SK-N-SH (cell line): ENCODE measurements at regions not wholly inside any gene's neighbourhood (a gene's known extent, or its start where the extent isn't known, plus 50 kb on each side); places are given as distances from the start of the nearest gene placed in this dataset.

ENCODE experiments used
- CTCF ChIA-PET: fragments of 300-600, 350-600 bp; formaldehyde crosslinking; extraction: SDS; loops from one replicate; lab custom pipeline; 2021; lab: Yijun Ruan, JAX
- POLR2A ChIA-PET: fragments of 350-600 bp; sonication (Branson Sonifier 250); formaldehyde crosslinking; extraction: SDS; loops from one replicate; lab custom pipeline; 2020; ENCODE audit warnings: antibody characterized with exemption, inconsistent platforms; lab: Yijun Ruan, JAX
- DNase-seq: peaks from one replicate; pipeline ENCODE4 v3.0.0; 2012
- H2AFZ ChIP-seq: fragments of 200-600 bp; sonication (generic); 2 replicates; pipeline ENCODE4 v1.8.1; 2016; ENCODE audit warnings: antibody characterized with exemption, mild to moderate bottlenecking, low read depth
- H3F3A ChIP-seq: fragments of 200-600 bp; sonication (generic); replicated peaks from 2 replicates; pipeline ENCODE3; 2016; ENCODE audit warnings: antibody characterized with exemption, mild to moderate bottlenecking; ENCODE audit not compliant: insufficient read depth
- H3K27ac ChIP-seq, 2 experiments: fragments of 200-500 bp in 1 of 2; fragments of 200-600 bp in 1 of 2; sonication (Bioruptor generic) in 1 of 2; sonication (generic), shearing (Covaris generic) in 1 of 2; 2 replicates each; pipeline versions ENCODE4 v1.5.1 to v1.6.1; 2014 to 2016; ENCODE audit warnings: low read depth in 2 of 2, inconsistent platforms in 1 of 2, low read length in 1 of 2, mild to moderate bottlenecking in 1 of 2, mixed read lengths in 1 of 2
- H3K27me3 ChIP-seq: fragments of 200-600 bp; sonication (generic), shearing (Covaris generic); 2 replicates; pipeline ENCODE4 v1.6.1; 2016; ENCODE audit warnings: mixed run types; ENCODE audit not compliant: insufficient read depth
- H3K36me3 ChIP-seq, 2 experiments: fragments of 200-500 bp in 1 of 2; fragments of 200-600 bp in 1 of 2; sonication (Bioruptor generic) in 1 of 2; sonication (generic) in 1 of 2; replicated peaks in 1 of 2; 2 replicates each; pipeline versions ENCODE3 to v1.5.1; 2014 to 2016; ENCODE audit warnings: low read length in 1 of 2, mild to moderate bottlenecking in 1 of 2; ENCODE audit not compliant: insufficient read depth in 2 of 2, control insufficient read depth in 1 of 2
- H3K4me1 ChIP-seq, 2 experiments: fragments of 200-500 bp in 1 of 2; fragments of 200-600 bp in 1 of 2; sonication (Bioruptor generic) in 1 of 2; sonication (generic), shearing (Covaris generic) in 1 of 2; 2 replicates each; pipeline versions ENCODE4 v1.5.1 to v1.6.1; 2014 to 2016; ENCODE audit warnings: low read depth in 1 of 2, low read length in 1 of 2, mixed run types in 1 of 2; ENCODE audit not compliant: insufficient read depth in 2 of 2, control insufficient read depth in 1 of 2
- H3K4me2 ChIP-seq: fragments of 200-600 bp; sonication (generic), shearing (Covaris generic); 2 replicates; pipeline ENCODE4 v1.6.1; 2017; ENCODE audit warnings: mixed run types
- H3K4me3 ChIP-seq, 2 experiments: fragments of 200-500 bp in 1 of 2; fragments of 200-600 bp in 1 of 2; sonication (Bioruptor generic) in 1 of 2; sonication (generic), shearing (Covaris generic) in 1 of 2; 2 replicates each; pipeline versions ENCODE4 v1.5.1 to v1.8.1; 2014 to 2016; ENCODE audit warnings: low read depth in 2 of 2, inconsistent platforms in 1 of 2, low read length in 1 of 2, mild to moderate bottlenecking in 1 of 2, mixed read lengths in 1 of 2, moderate library complexity in 1 of 2
- H3K79me2 ChIP-seq: fragments of 200-600 bp; sonication (generic); 2 replicates; pipeline ENCODE4 v1.8.1; 2017; ENCODE audit warnings: mild to moderate bottlenecking; ENCODE audit not compliant: insufficient read depth
- H3K9ac ChIP-seq: fragments of 200-600 bp; sonication (generic); 2 replicates; pipeline ENCODE4 v1.6.1; 2017; ENCODE audit warnings: mixed run types
- H3K9me2 ChIP-seq: fragments of 200-600 bp; sonication (generic); 2 replicates; pipeline ENCODE4 v1.6.1; 2017; ENCODE audit warnings: mixed run types
- H3K9me3 ChIP-seq: fragments of 200-600 bp; sonication (generic); 2 replicates; pipeline ENCODE4 v1.6.1; 2017; ENCODE audit warnings: mixed run types, mild to moderate bottlenecking, moderate library complexity
- H4K20me1 ChIP-seq: fragments of 200-600 bp; sonication (generic); 2 replicates; pipeline ENCODE4 v1.6.1; 2017; ENCODE audit warnings: mild to moderate bottlenecking, mixed run types; ENCODE audit not compliant: insufficient read depth
- CHD2 ChIP-seq: fragments of 150-350 bp; IDR thresholded peaks from 2 replicates; pipeline ENCODE4 v1.6.1; 2018; ENCODE audit warnings: low read length; ENCODE audit not compliant: partially characterized antibody
- CTCF ChIP-seq: fragments of 200-600 bp; sonication (generic); IDR thresholded peaks from 2 replicates; pipeline ENCODE4 v1.6.1; 2017; ENCODE audit warnings: antibody characterized with exemption, mild to moderate bottlenecking, moderate library complexity
- EP300 ChIP-seq, 2 experiments: IDR thresholded peaks; 2 replicates each; pipeline versions ENCODE4 v1.4.0 to v1.6.1; 2012; ENCODE audit warnings: borderline replicate concordance in 1 of 2, low read depth in 1 of 2, low read length in 1 of 2
- FOSL2 ChIP-seq: IDR thresholded peaks from 2 replicates; pipeline ENCODE4 v1.4.0; 2012; ENCODE audit warnings: low read depth, mild to moderate bottlenecking, moderate library complexity, borderline replicate concordance
- FOXJ3 ChIP-seq: sonication (generic); formaldehyde crosslinking; IDR thresholded peaks from 2 replicates; pipeline ENCODE4 v1.5.1; 2020; ENCODE audit warnings: mild to moderate bottlenecking, missing genetic modification reagents
- GATA2 ChIP-seq: sonication (generic); formaldehyde crosslinking; IDR thresholded peaks from 2 replicates; pipeline ENCODE4 v1.5.0; 2020; ENCODE audit warnings: mild to moderate bottlenecking, missing genetic modification reagents
- IRF3 ChIP-seq: fragments of 150-350 bp; IDR thresholded peaks from 2 replicates; pipeline ENCODE4 v1.6.1; 2016; ENCODE audit warnings: mild to moderate bottlenecking, low read depth, low read length
- JUND ChIP-seq: IDR thresholded peaks from 2 replicates; pipeline ENCODE4 v1.4.0; 2012
- MAX ChIP-seq: IDR thresholded peaks from 2 replicates; pipeline ENCODE4 v1.4.0; 2012; ENCODE audit warnings: low read depth
- MXI1 ChIP-seq: IDR thresholded peaks from 2 replicates; pipeline ENCODE4 v1.6.1; 2012; ENCODE audit warnings: mild to moderate bottlenecking, low read depth, low read length, improper control_type of control experiment
- NFIC ChIP-seq: IDR thresholded peaks from 2 replicates; pipeline ENCODE4 v1.4.0; 2012; ENCODE audit warnings: borderline replicate concordance
- PBX3 ChIP-seq: IDR thresholded peaks from 2 replicates; pipeline ENCODE4; 2012
- REST ChIP-seq: IDR thresholded peaks from 2 replicates; pipeline ENCODE4 v1.6.1; 2012; ENCODE audit warnings: mild to moderate bottlenecking, low read depth, low read length, moderate library complexity
- SIN3A ChIP-seq: IDR thresholded peaks from 2 replicates; pipeline ENCODE4 v1.6.1; 2012; ENCODE audit warnings: low read depth, mild to moderate bottlenecking, low read length, moderate library complexity, borderline replicate concordance
- SMC3 ChIP-seq: IDR thresholded peaks from 2 replicates; pipeline ENCODE4 v1.6.1; 2012; ENCODE audit warnings: low read depth, low read length, improper control_type of control experiment
- TAF1 ChIP-seq: IDR thresholded peaks from 2 replicates; pipeline ENCODE4 v1.6.1; 2012; ENCODE audit warnings: low read depth, mild to moderate bottlenecking, low read length, moderate library complexity, borderline replicate concordance
- USF1 ChIP-seq: IDR thresholded peaks from 2 replicates; pipeline ENCODE4 v1.4.0; 2012; ENCODE audit warnings: low read depth, borderline replicate concordance
- WGBS: methylation state at CpG from one replicate; pipeline ENCODE4 v1.1.6; 2017; ENCODE audit warnings: low lambda C conversion rate; 5-methylcytosine and 5-hydroxymethylcytosine counted together

- Histone ChIP-seq H3K9me2 (no peaks in the 10 kb centered on the region), H3K4me1 (no peaks in the 10 kb centered on the region; a peak in 1 of 4 replicates), H2AFZ (peak overlapping the region; percentile 90), H4K20me1 (no peaks in the 10 kb centered on the region), H3K27ac (peak overlapping the region in 1 of 2 experiments; percentile 22; a peak in 1 of 4 replicates), H3K27me3 (no peaks in the 10 kb centered on the region), H3K4me2 (no peak overlapping the region), H3K9ac (no peak overlapping the region), H3K4me3 (no peak overlapping the region), H3K9me3 (no peaks in the 10 kb centered on the region), H3K36me3 (no peaks in the 10 kb centered on the region), H3K79me2 (no peaks in the 10 kb centered on the region), H3F3A (no peaks in the 10 kb centered on the region)
- TF ChIP-seq JUND: 0 out of 2 replicates have a peak, but pooled peaks have one; percentile 19
- peak; percentile 22; the same call in 1 of the 2 replicates for TF ChIP-seq FOSL2
- no peak for TF ChIP-seq GATA2 (CRISPR knock-in tag)
- no peak for TF ChIP-seq SMC3
- DNase-seq: no peak
- CTCF ChIA-PET: interaction anchor here (0.6 kb wide), 1 partner anchor 138 kb away, joined by 3 read pairs; no protein-coding TSS in a partner anchor
- POLR2A ChIA-PET: no interaction called here
Observed at GRCh38 chr21:28142697-28143096, 850.0 kb downstream of the LTN1 start.

- H3K4me2 ChIP-seq: no peak overlapping the region
- WGBS: 65% methylated on average over 2 of the region's 2 CpGs
- TF ChIP-seq TAF1 (no peak), NFIC (no peak), MAX (no peak), FOXJ3 (CRISPR knock-in tag) (no peak), JUND (peak; percentile 16; the same call in 1 of the 2 replicates), PBX3 (peak; percentile 22; the same call in 1 of the 2 replicates), CTCF (no peak), IRF3 (no peak), EP300 (IDR thresholded peaks at IDR 0.05; ENCODE audit: borderline replicate concordance in 1 of 2, low read depth in 1 of 2, low read length in 1 of 2) (0 out of 4 replicates have a peak, but pooled peaks of 1 of the 2 experiments have one; percentile 14), REST (no peak), CHD2 (no peak), SIN3A (no peak), SMC3 (no peak), USF1 (no peak), MXI1 (no peak)
Observed at GRCh38 chr21:28138272-28138671, 854.4 kb downstream of the LTN1 start.

More at GRCh38 chr21:28138272-28138671, 854.4 kb downstream of the LTN1 start:
- Histone ChIP-seq H3K9me2 (no peaks in the 10 kb centered on the region), H3K27ac (no peak overlapping the region; a peak in 1 of 4 replicates), H3K27me3 (no peaks in the 10 kb centered on the region), H3K36me3 (no peaks in the 10 kb centered on the region), H3K79me2 (no peaks in the 10 kb centered on the region), H3K4me1 (no peaks in the 10 kb centered on the region; a peak in 1 of 4 replicates), H3K9me3 (no peaks in the 10 kb centered on the region), H4K20me1 (no peaks in the 10 kb centered on the region), H2AFZ (no peak overlapping the region), H3F3A (no peaks in the 10 kb centered on the region), H3K9ac (no peak overlapping the region), H3K4me3 (no peak overlapping the region)
- DNase-seq: no peak
- CTCF ChIA-PET: interaction anchor here (1.0 kb wide), 1 partner anchor 12 kb away, joined by 5 read pairs; no protein-coding TSS in a partner anchor
- POLR2A ChIA-PET: no interaction called here
